Small intestine (tissue), 7 donors: ENCODE measurements at regions not wholly inside any gene's neighbourhood (a gene's known extent, or its start where the extent isn't known, plus 50 kb on each side); places are given as distances from the start of the nearest gene placed in this dataset.
"Not testable (repeated sequence)": the region's sequence is repeated elsewhere in the genome, so short reads cannot be mapped to it uniquely, and the experiment has no call there.

Experiments
- DNase-seq, 2 donors: peaks; one replicate each; pipeline versions ENCODE4 v3.0.0 to v3.0.0-alpha.2; 2013
- FAIRE-seq: peaks from 2 replicates; lab custom pipeline; 2012; peaks lifted over from hg19 to GRCh38; lab: Jason Lieb, UNC
- H3K27ac ChIP-seq, 3 donors: one replicate each; pipeline ENCODE4 v1.5.1; 2013; ENCODE audit warnings: low read length in 2 of 3, mild to moderate bottlenecking in 2 of 3, control low read depth in 1 of 3, inconsistent platforms in 1 of 3, low read depth in 1 of 3, moderate library complexity in 1 of 3
- H3K27me3 ChIP-seq, 3 donors: one replicate each; pipeline ENCODE4 v1.6.1; 2013; ENCODE audit warnings: low read length in 3 of 3, inconsistent platforms in 1 of 3; ENCODE audit not compliant: control insufficient read depth in 3 of 3, insufficient read depth in 3 of 3
- H3K36me3 ChIP-seq, 3 donors: one replicate each; pipeline ENCODE4 v1.6.1; 2013; ENCODE audit warnings: low read length in 3 of 3, inconsistent platforms in 1 of 3, low read depth in 1 of 3, mild to moderate bottlenecking in 1 of 3, moderate library complexity in 1 of 3; ENCODE audit not compliant: control insufficient read depth in 3 of 3, insufficient read depth in 2 of 3
- H3K4me1 ChIP-seq, 3 donors: one replicate each; pipeline ENCODE4 v1.6.1; 2013; ENCODE audit warnings: low read length in 2 of 3, inconsistent platforms in 1 of 3, low read depth in 1 of 3, mild to moderate bottlenecking in 1 of 3, moderate library complexity in 1 of 3; ENCODE audit not compliant: control insufficient read depth in 3 of 3, insufficient read depth in 2 of 3
- H3K4me3 ChIP-seq, 3 donors: one replicate each; pipeline ENCODE4 v1.5.1; 2013; ENCODE audit warnings: low read length in 3 of 3, control low read depth in 1 of 3, inconsistent platforms in 1 of 3, low read depth in 1 of 3, mild to moderate bottlenecking in 1 of 3, moderate library complexity in 1 of 3
- H3K9me3 ChIP-seq, 2 donors: one replicate each; pipeline ENCODE4 v1.6.1; 2013; ENCODE audit warnings: low read depth in 1 of 2, low read length in 1 of 2; ENCODE audit not compliant: control insufficient read depth in 2 of 2, insufficient read depth in 1 of 2
- WGBS, 3 donors: extraction: QIAGEN DNeasy Blood & Tissue Kit; methylation state at CpG; one replicate each; pipeline ENCODE4 v1.1.7; 2013; 5-methylcytosine and 5-hydroxymethylcytosine counted together
- donor health status: healthy with polysubstance abuse.
- donor health status: control.
- donor health status: control.
- donor health status: Bipolar disorder and iron deficiency.
- donor health status: healthy.

DNA sequence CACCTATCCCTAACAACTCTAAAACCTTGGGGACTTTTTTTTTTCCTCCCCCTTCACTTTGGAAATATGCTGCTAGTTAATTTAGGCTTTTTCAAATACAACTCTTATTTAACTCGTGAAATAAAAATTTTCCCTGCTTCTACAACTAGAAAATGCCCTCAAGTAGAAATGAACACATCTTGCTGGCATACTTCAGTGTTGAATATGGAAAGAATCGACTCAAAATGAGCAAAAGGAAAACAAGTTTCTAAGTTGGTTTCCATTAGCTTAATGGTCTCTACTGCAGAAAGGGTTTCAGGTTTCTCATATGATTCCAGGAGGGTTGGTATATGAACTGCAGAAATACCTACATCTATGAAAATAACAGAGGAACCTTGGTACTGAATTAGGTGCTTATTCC is 118.3 kb upstream of the TMTC1 start:
- FAIRE-seq (no peak), DNase-seq (no peak)
- H3K27me3 ChIP-seq: no peaks in the 10 kb centered on the region
- no peak overlapping the region for H3K27ac ChIP-seq
- H3K4me3 ChIP-seq: no peak overlapping the region
- no peaks in the 10 kb centered on the region for H3K4me1 ChIP-seq
- 45 to 71% (median 52%) methylated on average over 2 of the region's 2 CpGs for WGBS, 3 donors
- H3K9me3 ChIP-seq: no peaks in the 10 kb centered on the region
- no peaks in the 10 kb centered on the region for H3K36me3 ChIP-seq

GRCh38 chr12:29901585-29901984 is 117.8 kb upstream of the TMTC1 start:
- H3K4me1 ChIP-seq: no peaks in the 10 kb centered on the region
- DNase-seq (no peak), FAIRE-seq (no peak)
- H3K9me3 ChIP-seq: no peaks in the 10 kb centered on the region
- H3K36me3 ChIP-seq: no peaks in the 10 kb centered on the region
- no peaks in the 10 kb centered on the region for H3K27me3 ChIP-seq
- 70 to 77% (median 76%) methylated on average over 4 of the region's 4 CpGs for WGBS, 3 donors
- H3K4me3 ChIP-seq: no peak overlapping the region
- H3K27ac ChIP-seq: no peak overlapping the region

GRCh38 chr12:29899212-29899931 is 115.6 kb upstream of the TMTC1 start:
- H3K4me1 ChIP-seq: no peaks in the 10 kb centered on the region
- DNase-seq (no peak), FAIRE-seq (no peak)
- H3K27ac ChIP-seq: no peak overlapping the region
- H3K9me3 ChIP-seq: no peaks in the 10 kb centered on the region
- no peaks in the 10 kb centered on the region for H3K27me3 ChIP-seq
- H3K36me3 ChIP-seq: no peaks in the 10 kb centered on the region
- H3K4me3 ChIP-seq: no peak overlapping the region
- WGBS, 3 donors: 11 to 52% (median 29%) methylated on average over 2 of the region's 2 CpGs

DNA sequence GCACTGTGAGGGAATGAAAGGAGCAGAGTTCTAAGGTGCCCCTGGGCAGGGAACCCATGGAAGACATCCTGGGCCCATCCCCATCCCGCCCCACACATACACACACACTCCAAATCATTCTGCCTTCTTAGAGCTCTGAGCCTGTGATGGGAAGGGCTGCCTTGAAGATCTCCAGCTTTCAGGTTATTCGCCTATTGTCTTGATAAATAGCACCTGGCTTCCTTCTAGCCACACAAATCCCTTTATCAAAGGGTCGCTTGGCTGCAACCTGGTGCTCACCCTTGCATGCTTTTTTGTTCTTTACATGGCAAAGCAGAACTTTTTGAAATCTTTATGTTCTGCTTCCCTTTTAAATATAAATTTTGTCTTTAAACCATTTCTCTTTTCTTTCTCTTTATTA is 112.2 kb upstream of the TMTC1 start:
- Histone ChIP-seq H3K4me1 (no peaks in the 10 kb centered on the region), H3K27me3 (no peaks in the 10 kb centered on the region), H3K27ac (no peak overlapping the region), H3K36me3 (no peaks in the 10 kb centered on the region), H3K4me3 (no peak overlapping the region), H3K9me3 (no peaks in the 10 kb centered on the region)
- FAIRE-seq (no peak), DNase-seq (no peak)
- WGBS, 3 donors: 45 to 80% (median 58%) methylated on average over 3 of the region's 3 CpGs

GRCh38 chr12:29893002-29893401 is 109.3 kb upstream of the TMTC1 start:
- 77 to 83% (median 78%) methylated on average over 3 of the region's 3 CpGs for WGBS, 3 donors
- no peaks in the 10 kb centered on the region for H3K27me3 ChIP-seq
- no peak for DNase-seq
- no peak for FAIRE-seq
- H3K4me3 ChIP-seq: no peak overlapping the region
- no peaks in the 10 kb centered on the region for H3K4me1 ChIP-seq
- H3K27ac ChIP-seq: no peak overlapping the region
- peaks cover 0 to 9% of the 10 kb centered on the region in 2 donors for H3K9me3 ChIP-seq
- no peaks in the 10 kb centered on the region for H3K36me3 ChIP-seq

GRCh38 chr12:29891792-29892191 is 108.0 kb upstream of the TMTC1 start:
- WGBS, 3 donors: 31 to 79% (median 64%) methylated on average over 3 of the region's 3 CpGs

GRCh38 chr12:29889737-29890136 is 106.0 kb upstream of the TMTC1 start:
- H3K9me3 ChIP-seq: peaks cover 0 to 10% of the 10 kb centered on the region in 2 donors
- H3K27me3 ChIP-seq: no peaks in the 10 kb centered on the region
- 47 to 51% (median 51%) methylated on average over 5 of the region's 5 CpGs for WGBS, 3 donors
- H3K4me1 ChIP-seq: no peaks in the 10 kb centered on the region
- peak in 1 of 2 donors; percentile 7 for DNase-seq
- no peaks in the 10 kb centered on the region for H3K36me3 ChIP-seq
- no peak overlapping the region for H3K4me3 ChIP-seq
- no peak overlapping the region for H3K27ac ChIP-seq
- no peak for FAIRE-seq

More at GRCh38 chr12:29891792-29892191, 108.0 kb upstream of the TMTC1 start:
- Histone ChIP-seq H3K4me1 (no peaks in the 10 kb centered on the region), H3K4me3 (no peak overlapping the region), H3K9me3 (peaks cover 0 to 10% of the 10 kb centered on the region in 2 donors), H3K27ac (no peak overlapping the region), H3K27me3 (no peaks in the 10 kb centered on the region), H3K36me3 (no peaks in the 10 kb centered on the region)
- DNase-seq: no peak
- FAIRE-seq: no peak

DNA sequence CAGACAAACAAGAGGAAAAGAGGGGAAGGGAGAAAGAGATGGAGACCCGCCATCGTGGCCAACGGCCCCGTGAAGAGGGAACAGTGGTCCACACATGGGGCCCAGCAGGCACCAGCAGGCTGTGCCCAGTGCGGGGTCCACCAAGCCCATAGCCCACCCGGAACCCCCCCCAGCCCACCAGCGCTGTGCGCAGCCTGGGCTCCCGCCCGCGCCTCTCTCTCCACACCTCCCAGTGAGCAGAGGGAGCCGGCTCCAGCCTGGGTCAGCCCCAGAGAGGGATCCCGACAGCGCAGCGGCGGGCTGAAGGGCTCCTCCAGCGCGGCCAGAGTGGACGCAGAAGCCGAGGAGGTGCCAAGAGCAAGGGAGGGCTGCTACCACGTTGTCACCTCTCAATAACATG is 105.0 kb upstream of the TMTC1 start:
- H3K9me3 ChIP-seq: peaks cover 0 to 10% of the 10 kb centered on the region in 2 donors
- H3K36me3 ChIP-seq: no peaks in the 10 kb centered on the region
- no peak for FAIRE-seq
- no peaks in the 10 kb centered on the region for H3K4me1 ChIP-seq
- no peak overlapping the region for H3K4me3 ChIP-seq
- no peak overlapping the region for H3K27ac ChIP-seq
- WGBS, 3 donors: 92 to 95% (median 93%) methylated on average over 21 of the region's 21 CpGs
- no peak for DNase-seq
- H3K27me3 ChIP-seq: no peaks in the 10 kb centered on the region

GRCh38 chr12:29884957-29885356 is 101.2 kb upstream of the TMTC1 start:
- 51 to 59% (median 54%) methylated on average over 4 of the region's 4 CpGs for WGBS, 3 donors
- H3K4me1 ChIP-seq, H3K4me3 ChIP-seq, H3K27me3 ChIP-seq, DNase-seq, H3K36me3 ChIP-seq, H3K27ac ChIP-seq, FAIRE-seq: not testable (repeated sequence)
- H3K9me3 ChIP-seq: peaks cover 0 to 12% of the 10 kb centered on the region in 2 donors
